CD4-positive, alpha-beta T cell treated with Interleukin-10 for 1 hour (primary cell): ENCODE measurements at regions not wholly inside any gene's neighbourhood (a gene's known extent, or its start where the extent isn't known, plus 50 kb on each side); places are given as distances from the start of the nearest gene placed in this dataset.
A peak's percentile ranks its signal among the peaks of the same experiment; 100 is the strongest.
"Not testable (repeated sequence)": the region's sequence is repeated elsewhere in the genome, so short reads cannot be mapped to it uniquely, and the experiment has no call there.

ENCODE experiments used
- DNase-seq: peaks from one replicate; pipeline ENCODE4 v3.0.0-alpha.2; 2020

GRCh38 chr7:104264285-104264684 lies 56.5 kb upstream of the ORC5 start:
- DNase-seq, result no peak

GRCh38 chr7:104267701-104268368 lies 60.0 kb upstream of the ORC5 start:
- no peak for DNase-seq

- DNase-seq, result no peak
These were observed 56.5 kb upstream of the LHFPL3 start for GRCh38 chr7:104271948-104272347.

- peak; percentile 3 for DNase-seq
These were observed 55.5 kb upstream of the LHFPL3 start for GRCh38 chr7:104272767-104273384.

GRCh38 chr7:104275900-104276299 lies 52.5 kb upstream of the LHFPL3 start:
- DNase-seq, result no peak

GRCh38 chr7:104276730-104277129 lies 51.7 kb upstream of the LHFPL3 start:
- DNase-seq, result not testable (repeated sequence)
